HCT116 (cell line): ENCODE measurements at regions not wholly inside any gene's neighbourhood (a gene's known extent, or its start where the extent isn't known, plus 50 kb on each side); places are given as distances from the start of the nearest gene placed in this dataset.

Experiments used
- ATAC-seq: fragments of 200-7000 bp; cut with Tn5 transposase; 2 replicates; pipeline ENCODE4 v1.9.1; 2020; ENCODE audit warnings: mild to moderate bottlenecking, moderate library complexity
- BruUV-seq: library from RNA; stranded (reverse); fragments of 400-500 nt; replicated peaks from 2 replicates; lab custom pipeline; 2021; lab: Mats Ljungman, UMichigan
- CTCF ChIA-PET: fragments of 300-600 bp; sonication (Branson Sonifier 250); formaldehyde crosslinking; loops from one replicate; lab custom pipeline; 2021; ENCODE audit warnings: antibody characterized with exemption; lab: Charles Lee
- POLR2A ChIA-PET: fragments of 300-600, 350-600 bp; sonication (Branson Sonifier 250); formaldehyde crosslinking; loops from one replicate; lab custom pipeline; 2021; ENCODE audit warnings: antibody characterized with exemption; lab: Charles Lee
- RAD21 ChIA-PET, 2 experiments: fragments of 300-600 bp; sonication (Branson Sonifier 250); formaldehyde crosslinking; loops; one replicate each; lab custom pipeline; 2023; ENCODE audit warnings: low total read pairs in 2 of 2; ENCODE audit not compliant: uncharacterized antibody in 2 of 2, unreplicated experiment in 2 of 2, low non-redundant PET in 1 of 2; lab: Charles Lee
- DNase-seq: peaks from one replicate; pipeline ENCODE4 v3.0.0-alpha.2; 2010; ENCODE audit warnings: low read depth, low spot score
- H2AFZ ChIP-seq: fragments of 200-600 bp; shearing (Covaris generic), sonication (generic); 2 replicates; pipeline ENCODE4 v1.6.1; 2017; ENCODE audit warnings: low read depth, mixed run types, mixed read lengths, antibody characterized with exemption, low read length; ENCODE audit not compliant: poor library complexity, severe bottlenecking
- H3K27ac ChIP-seq: 2 replicates; pipeline ENCODE4 v1.5.1; 2012; ENCODE audit warnings: low read depth, low read length
- H3K27me3 ChIP-seq: fragments of 200-600 bp; sonication (generic); 2 replicates; pipeline ENCODE4 v1.6.1; 2016; ENCODE audit warnings: mixed run types, low read length, mixed read lengths; ENCODE audit not compliant: insufficient read depth
- H3K36me3 ChIP-seq, 2 experiments: fragments of 200-500 bp in 1 of 2; fragments of 200-600 bp in 1 of 2; sonication (Bioruptor generic) in 1 of 2; sonication (generic) in 1 of 2; 2 replicates each; pipeline versions ENCODE4 v1.5.1 to v1.6.1; 2014 to 2016; ENCODE audit warnings: low read length in 2 of 2, inconsistent platforms in 1 of 2, mixed read lengths in 1 of 2, mixed run types in 1 of 2; ENCODE audit not compliant: insufficient read depth in 2 of 2, control insufficient read depth in 1 of 2
- H3K4me1 ChIP-seq, 2 experiments: fragments of 200-600 bp in 1 of 2; sonication (generic) in 1 of 2; 2 replicates each; pipeline versions ENCODE4 v1.5.1 to v1.6.1; 2012 to 2017; ENCODE audit warnings: low read length in 2 of 2, inconsistent platforms in 1 of 2, mild to moderate bottlenecking in 1 of 2, mixed read lengths in 1 of 2, mixed run types in 1 of 2, moderate library complexity in 1 of 2; ENCODE audit not compliant: insufficient read depth in 2 of 2, control insufficient read depth in 1 of 2
- H3K4me2 ChIP-seq: fragments of 200-600 bp; sonication (generic); 2 replicates; pipeline ENCODE4 v1.6.1; 2017; ENCODE audit warnings: mixed run types, low read length, mixed read lengths
- H3K4me3 ChIP-seq, 2 experiments: fragments of 200-600 bp in 1 of 2; sonication (generic) in 1 of 2; replicated peaks in 1 of 2; 2 replicates each; pipeline ENCODE4 v1.5.1; 2011 to 2016; ENCODE audit warnings: low read length in 2 of 2, control low read depth in 1 of 2, low read depth in 1 of 2, mild to moderate bottlenecking in 1 of 2, mixed read lengths in 1 of 2, mixed run types in 1 of 2
- H3K79me2 ChIP-seq: fragments of 200-600 bp; sonication (generic); 2 replicates; pipeline ENCODE4 v1.6.1; 2017; ENCODE audit warnings: mild to moderate bottlenecking, mixed run types, low read length, moderate library complexity, mixed read lengths; ENCODE audit not compliant: insufficient read depth
- H3K9ac ChIP-seq: fragments of 200-600 bp; sonication (generic); 2 replicates; pipeline ENCODE4 v1.6.1; 2016; ENCODE audit warnings: low read length, mixed read lengths
- H3K9me2 ChIP-seq: fragments of 200-600 bp; sonication (generic), shearing (Covaris generic); 2 replicates; pipeline ENCODE4 v1.6.1; 2017; ENCODE audit warnings: mixed run types, mild to moderate bottlenecking, moderate library complexity; ENCODE audit not compliant: insufficient read depth
- H3K9me3 ChIP-seq, 2 experiments: fragments of 200-500 bp in 1 of 2; fragments of 200-600 bp in 1 of 2; sonication (Bioruptor generic) in 1 of 2; sonication (generic) in 1 of 2; 2 replicates each; pipeline ENCODE4 v1.6.1; 2014 to 2017; ENCODE audit warnings: low read length in 2 of 2, mixed read lengths in 2 of 2, inconsistent platforms in 1 of 2, low read depth in 1 of 2, mild to moderate bottlenecking in 1 of 2, mixed run types in 1 of 2, moderate library complexity in 1 of 2; ENCODE audit not compliant: control insufficient read depth in 1 of 2, insufficient read depth in 1 of 2
- H4K20me1 ChIP-seq: fragments of 200-600 bp; sonication (generic), shearing (Covaris generic); 2 replicates; pipeline ENCODE4 v1.6.1; 2017; ENCODE audit warnings: mixed run types, mild to moderate bottlenecking, moderate library complexity; ENCODE audit not compliant: insufficient read depth
- ATF3 ChIP-seq: IDR thresholded peaks from 2 replicates; pipeline ENCODE4 v1.6.1; 2012
- CBX3 ChIP-seq: IDR thresholded peaks from 2 replicates; pipeline ENCODE4 v1.6.1; 2012; ENCODE audit warnings: low read depth
- CEBPB ChIP-seq: IDR thresholded peaks from 2 replicates; pipeline ENCODE4 v1.6.1; 2012; ENCODE audit warnings: low read depth
- CTCF ChIP-seq, 3 experiments: fragments of 200-600 bp in 1 of 3; sonication (generic) in 1 of 3; IDR thresholded peaks in 2 of 3; conservative IDR thresholded peaks in 1 of 3; 2 replicates each; pipeline ENCODE4 v1.5.1; 2012 to 2017; ENCODE audit warnings: low read depth in 2 of 3, low read length in 2 of 3, antibody characterized with exemption in 1 of 3, borderline replicate concordance in 1 of 3, control low read depth in 1 of 3, mild to moderate bottlenecking in 1 of 3, mixed read lengths in 1 of 3, mixed run types in 1 of 3, moderate library complexity in 1 of 3; ENCODE audit not compliant: insufficient read depth in 1 of 3
- EGR1 ChIP-seq: IDR thresholded peaks from 2 replicates; pipeline ENCODE4 v1.6.1; 2012; ENCODE audit warnings: low read depth
- EZH2 ChIP-seq: fragments of 200-600 bp; sonication (generic); IDR thresholded peaks from 2 replicates; pipeline ENCODE4 v1.6.1; 2017; ENCODE audit warnings: antibody characterized with exemption, mixed run types
- EZH2phosphoT487 ChIP-seq: fragments of 200-600 bp; IDR thresholded peaks from 2 replicates; pipeline ENCODE4 v1.6.1; 2018; ENCODE audit warnings: antibody characterized with exemption, borderline replicate concordance
- FOSL1 ChIP-seq: IDR thresholded peaks from 2 replicates; pipeline ENCODE4 v1.6.1; 2012; ENCODE audit warnings: low read depth
- JUND ChIP-seq: IDR thresholded peaks from 2 replicates; pipeline ENCODE4 v1.6.1; 2012
- MAX ChIP-seq: IDR thresholded peaks from 2 replicates; pipeline ENCODE4 v1.6.1; 2012
- POLR2A ChIP-seq: IDR thresholded peaks from 2 replicates; pipeline ENCODE4 v1.7.0; 2011; ENCODE audit warnings: borderline replicate concordance; ENCODE audit not compliant: insufficient read depth, insufficient read length; ENCODE audit errors: extremely low read depth
- POLR2AphosphoS5 ChIP-seq: IDR thresholded peaks from 2 replicates; pipeline ENCODE4 v1.6.1; 2011; ENCODE audit warnings: mild to moderate bottlenecking, low read depth, low read length, moderate library complexity
- REST ChIP-seq: IDR thresholded peaks from 2 replicates; pipeline ENCODE4 v1.6.1; 2012; ENCODE audit warnings: low read depth
- SP1 ChIP-seq: IDR thresholded peaks from 2 replicates; pipeline ENCODE4 v1.6.1; 2012; ENCODE audit warnings: low read depth
- SRF ChIP-seq: IDR thresholded peaks from 2 replicates; pipeline ENCODE4 v1.6.1; 2012; ENCODE audit warnings: low read depth
- TCF7L2 ChIP-seq: IDR thresholded peaks from 2 replicates; pipeline ENCODE4 v1.7.0; 2011; ENCODE audit warnings: borderline replicate concordance, inconsistent platforms; ENCODE audit not compliant: insufficient read depth, insufficient read length; ENCODE audit errors: extremely low read depth
- YY1 ChIP-seq: IDR thresholded peaks from 2 replicates; pipeline ENCODE4 v1.6.1; 2011; ENCODE audit warnings: low read length, low read depth, moderate library complexity, mild to moderate bottlenecking; ENCODE audit not compliant: insufficient replicate concordance; ENCODE audit errors: extremely low read depth
- ZFX ChIP-seq: fragments of 450-650 bp; IDR thresholded peaks from 2 replicates; pipeline ENCODE4 v1.6.1; 2017
- ZNF274 ChIP-seq: fragments of 200-500 bp; sonication (Bioruptor generic); IDR thresholded peaks from 2 replicates; pipeline ENCODE4 v1.6.1; 2014; ENCODE audit warnings: mild to moderate bottlenecking, low read depth, low read length, inconsistent platforms
- intact Hi-C: fragments of 100-400 bp; cut with micrococcal nuclease; formaldehyde crosslinking; loops from 2 replicates; pipeline ENCODE4 v1.10.0; 2022

GRCh38 chr2:36287363-36288275 lies 68.0 kb upstream of the CRIM1 start:
- ChIA-PET RAD21 (no interaction called here), POLR2A (no interaction called here), CTCF (no interaction called here)
- no peaks in the 10 kb centered on the region for H3K9me3 ChIP-seq
- H3K4me1 ChIP-seq: no peaks in the 10 kb centered on the region
- H3K79me2 ChIP-seq: no peaks in the 10 kb centered on the region
- TF ChIP-seq MAX (no peak), SRF (no peak), YY1 (no peak), CTCF (IDR thresholded peaks at IDR 0.05 in 2 of 3, conservative IDR thresholded peaks at IDR 0.05 in 1 of 3; ENCODE audit: borderline replicate concordance in 1 of 3, insufficient read depth in 1 of 3, low read depth in 2 of 3, low read length in 2 of 3) (no peak), ATF3 (no peak), EGR1 (no peak), CEBPB (no peak), POLR2A (no peak), TCF7L2 (no peak), ZFX (no peak), SP1 (no peak), EZH2phosphoT487 (no peak), JUND (no peak), EZH2 (no peak), REST (no peak), FOSL1 (no peak), ZNF274 (no peak), CBX3 (no peak), POLR2AphosphoS5 (no peak)
- H2AFZ ChIP-seq: no peak overlapping the region
- H4K20me1 ChIP-seq: no peaks in the 10 kb centered on the region
- H3K9me2 ChIP-seq: no peaks in the 10 kb centered on the region
- no peak for ATAC-seq
- H3K4me2 ChIP-seq: no peak overlapping the region
- no peak for DNase-seq
- intact Hi-C loops: no loop called here
- H3K27me3 ChIP-seq: no peaks in the 10 kb centered on the region
- no peak overlapping the region for H3K9ac ChIP-seq
- H3K36me3 ChIP-seq: no peaks in the 10 kb centered on the region
- no TSS peak for BruUV-seq
- H3K4me3 ChIP-seq: no peak overlapping the region
- no peak overlapping the region for H3K27ac ChIP-seq
